ENCODE measurements at regions not wholly inside any gene's neighbourhood (a gene's known extent, or its start where the extent isn't known, plus 50 kb on each side); places are given as distances from the start of the nearest gene placed in this dataset.

- Histone ChIP-seq H3K9me3 (replicated peaks; ENCODE audit: control insufficient read depth, insufficient read depth, low read length) (no peaks in the 10 kb centered on the region), H3K27ac (ENCODE audit: insufficient read depth, low read depth, low read length) (no peak overlapping the region), H3K4me1 (ENCODE audit: control insufficient read depth, extremely low read depth, insufficient read depth, low read length) (no peaks in the 10 kb centered on the region), H3K79me2 (ENCODE audit: control insufficient read depth, insufficient read depth, low read length) (no peaks in the 10 kb centered on the region), H3K36me3 (ENCODE audit: control insufficient read depth in 2 of 2, extremely low read depth in 1 of 2, insufficient read depth in 2 of 2, low read length in 2 of 2) (no peaks in the 10 kb centered on the region), H4K20me1 (replicated peaks; ENCODE audit: control insufficient read depth, extremely low read depth, insufficient read depth, low read length) (no peaks in the 10 kb centered on the region), H3K9me1 (replicated peaks; ENCODE audit: control insufficient read depth, extremely low read depth, insufficient read depth, low read length) (no peaks in the 10 kb centered on the region), H2AFZ (ENCODE audit: low read depth, low read length) (no peak overlapping the region), H3K4me2 (ENCODE audit: insufficient read depth, low read length) (no peak overlapping the region), H3K27me3 (ENCODE audit: control insufficient read depth in 2 of 2, insufficient read depth in 2 of 2, low read length in 2 of 2) (no peaks in the 10 kb centered on the region), H3K9ac (replicated peaks; ENCODE audit: extremely low read depth, insufficient read depth, low read length) (no peak overlapping the region), H3K4me3 (replicated peaks in 1 of 3; ENCODE audit: insufficient read depth in 1 of 3, low read depth in 1 of 3, low read length in 3 of 3) (no peak overlapping the region)
- POLR2A ChIA-PET, result no interaction called here
- BruUV-seq (replicated peaks), result no TSS peak
- dilution Hi-C loops (cut with MboI; ENCODE audit: extremely low pct_ligation_motif_present, low sequenced_read_pairs) (no loop called here), intact Hi-C loops (cut with micrococcal nuclease) (no loop called here)
- CTCF ChIA-PET, result no interaction called here
- TF ChIP-seq POLR2AphosphoS5 (IDR thresholded peaks at IDR 0.05; ENCODE audit: insufficient read depth, low read depth, low read length) (no peak), POLR2A (IDR thresholded peaks at IDR 0.05; ENCODE audit: low read depth, low read length) (no peak), JUN (IDR thresholded peaks at IDR 0.05; ENCODE audit: borderline replicate concordance, insufficient read depth, insufficient read length, low read depth) (no peak), CTCF (IDR thresholded peaks at IDR 0.05; ENCODE audit: extremely low read depth in 1 of 2, insufficient read depth in 1 of 2, low read depth in 1 of 2, low read length in 2 of 2) (no peak), MYC (IDR thresholded peaks at IDR 0.05; ENCODE audit: low read depth, low read length) (no peak), FOS (IDR thresholded peaks at IDR 0.05; ENCODE audit: borderline replicate concordance, insufficient read depth, low read length) (no peak), MAX (IDR thresholded peaks at IDR 0.05; ENCODE audit: insufficient read depth, insufficient read length) (no peak), EZH2 (IDR thresholded peaks at IDR 0.05; ENCODE audit: borderline replicate concordance, low read depth, low read length, severe bottlenecking) (no peak)
- FAIRE-seq (no peak), DNase-seq (ENCODE audit: low read depth, low spot score) (no peak)
Observed at GRCh38 chr13:47846886-47847285, 154.2 kb downstream of the SUCLA2 start.
